Stimulated activated CD4-positive, alpha-beta T cell treated with anti-CD3 and anti-CD28 coated beads, TNF-alpha, amount 100 ng/mL, for 4 hours (primary cell): ENCODE measurements at regions not wholly inside any gene's neighbourhood (a gene's known extent, or its start where the extent isn't known, plus 50 kb on each side); places are given as distances from the start of the nearest gene placed in this dataset.

Experiments
- DNase-seq, 3 experiments: peaks; one replicate each; pipeline ENCODE4 v3.0.0-alpha.2; 2020; ENCODE audit warnings: low read depth in 3 of 3

- no peak for DNase-seq
These were observed 936.0 kb upstream of the SLC10A2 start for GRCh38 chr13:104002216-104002615.

DNA sequence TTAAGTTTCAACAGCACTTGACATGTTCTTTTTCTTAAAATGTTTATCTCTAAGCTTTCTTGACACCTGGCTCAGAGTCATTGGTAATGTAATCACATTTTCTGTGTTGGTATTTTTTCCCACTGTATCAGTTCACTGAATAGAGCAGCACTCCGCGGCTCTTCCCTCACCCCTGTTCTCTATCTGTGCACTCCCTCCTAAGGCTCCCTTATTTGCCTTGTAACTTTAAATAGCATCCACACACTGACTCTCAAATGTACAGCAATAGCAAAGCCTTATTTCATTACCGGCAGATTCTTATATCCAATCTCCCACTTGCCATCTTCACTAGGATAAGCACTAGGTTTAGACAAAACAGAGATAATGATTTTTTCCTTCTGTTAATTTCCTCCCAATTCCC lies 935.5 kb upstream of the SLC10A2 start:
- DNase-seq = no peak

- DNase-seq = no peak
These were observed 930.5 kb upstream of the SLC10A2 start for GRCh38 chr13:103996733-103997132.

DNA sequence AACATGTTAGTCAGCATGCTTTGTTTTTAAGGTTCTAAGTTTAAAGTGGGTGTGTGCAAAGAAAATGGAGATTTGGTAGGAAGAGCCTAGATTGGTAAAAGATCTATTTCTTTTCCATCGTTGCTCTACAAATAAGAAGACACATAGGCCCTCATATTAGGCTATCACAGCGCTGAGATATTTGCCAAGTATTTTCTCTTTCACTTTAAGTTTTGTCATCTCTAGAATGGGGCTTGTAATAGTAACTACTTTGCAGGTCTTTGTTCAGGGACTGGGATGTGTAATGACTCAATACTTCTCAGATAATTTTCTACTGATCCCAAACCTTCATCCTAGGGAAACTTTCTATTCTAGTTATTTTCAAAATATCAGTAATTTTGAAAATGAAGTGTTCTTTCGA lies 917.7 kb upstream of the SLC10A2 start:
- DNase-seq = no peak

- DNase-seq = no peak
These were observed 910.2 kb upstream of the SLC10A2 start for GRCh38 chr13:103976371-103976770.

GRCh38 chr13:103973740-103974139 lies 907.5 kb upstream of the SLC10A2 start:
- no peak for DNase-seq

- DNase-seq = no peak
These were observed 903.4 kb upstream of the SLC10A2 start for GRCh38 chr13:103969520-103970050.

- DNase-seq = no peak
These were observed 899.5 kb upstream of the SLC10A2 start for GRCh38 chr13:103965506-103966243.

DNA sequence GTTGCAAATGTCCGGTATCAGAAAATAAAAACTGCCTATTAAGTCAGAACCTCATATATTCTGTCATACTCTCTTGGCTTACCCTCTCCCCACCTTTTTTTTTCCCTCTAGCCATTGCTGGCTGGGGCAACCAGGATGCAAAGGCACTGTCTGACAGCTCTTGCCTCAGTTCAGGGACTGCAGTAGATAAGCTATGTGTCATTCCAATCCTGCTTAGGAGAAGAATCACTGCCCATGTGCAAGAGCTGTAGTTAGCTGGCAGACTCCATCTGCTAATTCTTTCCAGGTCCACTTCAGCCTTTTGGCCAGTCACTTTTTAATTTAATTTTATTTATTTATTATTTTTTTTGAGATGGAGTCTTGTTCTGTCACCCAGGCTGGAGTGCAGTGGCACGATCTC lies 895.6 kb upstream of the SLC10A2 start:
- DNase-seq = no peak

GRCh38 chr13:103961129-103961528 lies 894.9 kb upstream of the SLC10A2 start:
- DNase-seq = no peak

DNA sequence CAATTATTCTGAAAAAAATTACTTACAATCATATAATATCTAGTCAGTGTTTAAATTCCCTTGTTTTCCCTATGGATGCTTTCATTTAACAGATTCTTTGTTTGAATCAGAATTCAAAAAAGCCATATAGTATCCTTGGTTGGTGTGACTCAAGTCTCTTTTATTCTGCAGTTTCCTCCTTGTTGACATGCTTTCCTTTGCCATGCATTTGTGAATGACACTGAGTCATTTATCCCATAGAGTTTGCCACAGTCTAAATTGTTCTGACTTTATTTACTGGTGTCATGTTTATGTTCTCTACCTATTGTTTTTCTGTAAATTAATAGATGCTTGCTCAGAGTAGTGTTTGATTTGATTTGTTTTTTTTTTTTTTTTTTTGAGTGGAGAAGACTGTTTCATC lies 893.8 kb upstream of the SLC10A2 start:
- DNase-seq = no peak

GRCh38 chr13:103958691-103959090 lies 892.5 kb upstream of the SLC10A2 start:
- no peak for DNase-seq

- no peak for DNase-seq
These were observed 891.7 kb upstream of the SLC10A2 start for GRCh38 chr13:103957939-103958338.

GRCh38 chr13:103953859-103954258 lies 887.6 kb upstream of the SLC10A2 start:
- DNase-seq = no peak

DNA sequence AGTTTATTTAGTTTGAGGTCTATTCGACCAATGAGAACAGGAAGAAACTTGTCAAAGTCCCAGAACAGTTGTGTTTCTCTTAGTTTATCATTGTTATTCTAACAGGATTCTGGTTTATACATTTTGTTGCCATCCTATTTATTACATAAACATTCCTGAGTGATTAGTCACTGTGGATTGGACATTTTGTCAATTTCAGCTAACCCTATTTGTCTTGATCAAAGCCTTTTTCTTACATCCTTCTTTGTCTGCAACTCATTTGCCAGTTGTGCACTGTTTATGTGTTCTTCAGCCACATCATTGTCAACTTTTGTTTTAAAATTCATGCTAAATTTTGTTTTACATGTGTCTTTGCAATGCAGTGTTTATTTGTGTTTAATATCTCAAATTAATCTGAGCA lies 886.0 kb upstream of the SLC10A2 start:
- DNase-seq = no peak

- no peak for DNase-seq
These were observed 882.2 kb upstream of the SLC10A2 start for GRCh38 chr13:103948426-103948825.

GRCh38 chr13:103945836-103946235 lies 879.6 kb upstream of the SLC10A2 start:
- DNase-seq = no peak

- DNase-seq = no peak
These were observed 875.4 kb upstream of the SLC10A2 start for GRCh38 chr13:103941506-103942140.

- DNase-seq = no peak
These were observed 868.9 kb upstream of the SLC10A2 start for GRCh38 chr13:103935117-103935516.

DNA sequence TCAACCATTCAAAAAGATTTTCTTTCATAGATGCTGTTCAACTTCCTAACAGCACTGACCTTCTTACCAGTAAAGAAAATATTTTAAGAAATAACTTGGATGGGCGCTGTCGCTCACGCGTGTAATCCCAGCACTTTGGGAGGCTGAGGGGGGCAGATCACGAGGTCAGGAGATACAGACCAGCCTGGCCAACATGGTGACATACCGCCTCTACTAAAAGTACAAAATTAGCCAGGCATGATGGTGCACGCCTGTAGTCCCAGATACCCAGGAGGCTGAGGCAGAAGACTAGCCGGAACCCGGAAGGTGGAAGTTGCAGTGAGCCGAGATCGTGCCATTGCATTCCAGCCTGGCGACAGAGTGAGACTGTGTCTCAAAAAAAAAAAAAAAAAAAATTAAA lies 865.7 kb upstream of the SLC10A2 start:
- no peak for DNase-seq

- no peak for DNase-seq
These were observed 865.2 kb upstream of the SLC10A2 start for GRCh38 chr13:103931331-103931845.

GRCh38 chr13:103926118-103926517 lies 859.9 kb upstream of the SLC10A2 start:
- no peak for DNase-seq

GRCh38 chr13:103908911-103909310 lies 842.7 kb upstream of the SLC10A2 start:
- no peak for DNase-seq
